Dedifferentiated amniotic fluid mesenchymal stem cell (primary cell): ENCODE measurements at regions not wholly inside any gene's neighbourhood (a gene's known extent, or its start where the extent isn't known, plus 50 kb on each side); places are given as distances from the start of the nearest gene placed in this dataset.
"Not testable (repeated sequence)": the region's sequence is repeated elsewhere in the genome, so short reads cannot be mapped to it uniquely, and the experiment has no call there.

ENCODE experiments used
- DNase-seq: peaks from one replicate; pipeline ENCODE4 v3.0.0-alpha.2; 2016; ENCODE audit errors: extremely low spot score

DNA sequence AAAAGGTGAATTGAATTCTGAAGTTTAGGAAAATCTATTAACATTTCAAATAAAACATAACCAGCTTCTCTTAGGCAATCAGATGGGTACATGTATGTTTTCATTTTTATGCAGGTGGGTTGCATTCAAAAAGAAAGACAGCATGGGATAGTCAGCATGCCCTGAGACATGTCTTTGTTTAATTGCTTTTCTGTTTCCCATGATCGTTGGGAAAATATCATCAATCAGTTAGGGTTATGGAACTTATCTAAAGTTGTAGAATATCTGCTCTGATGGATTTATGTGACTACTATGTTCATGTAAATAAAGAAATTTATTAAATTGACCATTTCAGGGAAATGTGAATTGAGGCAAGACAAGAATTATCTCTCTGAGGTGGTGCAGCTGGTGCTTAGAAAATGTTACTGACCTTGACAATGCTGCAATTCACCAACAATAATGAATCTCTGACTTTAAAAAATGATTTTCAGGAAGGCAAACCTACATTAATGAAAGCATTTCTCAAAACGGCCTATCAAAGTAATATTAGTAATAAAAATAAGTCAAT is 112.7 kb downstream of the RFPL4B start:
- no peak for DNase-seq

DNA sequence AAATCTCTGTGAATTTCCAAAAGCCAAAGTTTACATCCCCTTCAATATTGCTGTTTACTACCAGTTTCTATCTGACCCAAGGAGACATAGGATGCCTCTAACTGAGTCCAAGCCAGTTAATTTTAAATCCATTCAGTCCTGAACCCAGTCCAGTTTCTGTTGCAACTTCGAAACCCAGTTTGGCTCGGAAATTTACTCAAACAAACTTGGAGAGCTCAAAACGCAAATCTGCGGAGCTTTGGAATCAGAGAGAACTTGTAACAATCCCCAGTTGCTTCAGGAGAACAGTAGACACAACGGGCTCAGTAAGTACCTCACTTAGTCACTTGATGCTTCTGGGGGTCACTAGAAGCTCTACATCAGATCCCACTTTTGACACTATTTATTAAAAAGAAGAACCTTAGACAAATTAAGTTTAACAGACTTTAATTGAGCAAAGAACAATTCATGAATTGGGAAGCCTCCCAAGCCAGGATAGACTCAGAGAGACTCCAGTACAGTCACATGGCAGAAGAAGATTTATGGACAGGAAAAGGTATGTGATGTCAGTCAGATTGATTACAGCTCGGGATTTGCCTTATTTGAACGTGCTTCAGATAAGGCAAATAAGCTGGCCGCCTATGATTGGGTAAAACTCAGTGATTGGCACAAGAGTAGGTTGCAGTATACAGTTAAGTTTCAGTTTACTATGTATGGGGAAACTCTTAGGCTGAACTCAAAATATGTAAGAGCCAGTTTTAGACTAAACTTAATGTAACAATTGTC is 118.0 kb downstream of the RFPL4B start:
- no peak for DNase-seq

DNA sequence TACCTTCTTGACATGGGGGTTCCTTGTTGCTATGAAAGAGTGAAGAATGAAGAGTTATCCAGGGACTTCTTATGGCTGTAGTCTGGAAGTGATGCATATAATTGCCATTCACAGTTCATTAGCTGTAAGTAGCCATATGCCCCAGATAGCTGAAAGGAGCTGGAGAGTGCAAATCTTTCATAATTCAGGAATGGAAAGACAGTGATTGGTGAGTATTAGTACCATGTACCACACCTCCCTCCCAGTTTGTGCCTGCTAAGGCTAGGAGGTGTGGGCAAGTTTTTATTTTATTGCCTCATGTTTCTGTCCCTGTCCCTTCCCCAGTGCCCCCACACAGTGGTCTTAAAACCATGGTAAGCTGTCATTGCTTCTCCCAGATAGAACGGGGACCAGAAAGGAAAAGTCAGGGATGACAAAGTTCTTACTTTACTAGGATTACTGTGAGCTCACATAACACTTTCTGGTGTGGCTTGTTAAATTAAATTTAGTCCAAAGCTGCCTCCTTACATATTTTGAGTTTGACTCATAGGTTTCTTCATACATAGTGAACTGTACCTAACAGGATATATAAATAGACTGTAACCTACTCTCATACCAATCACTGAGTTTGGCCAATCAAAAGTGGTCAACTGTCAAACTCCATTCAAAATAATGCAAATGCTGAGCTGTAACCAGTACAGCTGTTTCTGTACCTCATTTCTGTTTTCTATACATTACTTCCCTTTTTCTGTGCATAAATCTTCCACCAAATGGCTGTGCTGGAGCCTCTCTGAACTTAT is 119.4 kb downstream of the RFPL4B start:
- DNase-seq: peak; percentile 45

DNA sequence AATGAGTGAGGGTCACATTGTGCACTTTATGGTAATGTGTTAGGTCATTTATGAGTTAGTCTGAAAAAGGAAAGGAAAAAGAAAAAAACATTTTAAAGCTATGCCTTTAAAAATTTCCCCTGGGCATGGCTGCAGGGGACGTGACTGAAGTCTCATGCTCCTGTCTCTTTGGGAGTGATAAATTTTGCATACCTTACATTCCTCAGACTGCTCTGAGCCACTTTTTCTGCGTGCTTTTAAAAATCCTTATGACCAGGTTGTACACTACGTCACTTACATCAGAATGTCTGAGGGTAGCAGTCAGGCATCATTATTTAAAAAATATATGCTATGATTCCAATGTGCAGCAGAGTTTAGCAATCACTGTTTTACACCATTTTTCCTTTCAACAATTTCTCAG is 121.2 kb downstream of the RFPL4B start:
- peak; percentile 68 for DNase-seq

DNA sequence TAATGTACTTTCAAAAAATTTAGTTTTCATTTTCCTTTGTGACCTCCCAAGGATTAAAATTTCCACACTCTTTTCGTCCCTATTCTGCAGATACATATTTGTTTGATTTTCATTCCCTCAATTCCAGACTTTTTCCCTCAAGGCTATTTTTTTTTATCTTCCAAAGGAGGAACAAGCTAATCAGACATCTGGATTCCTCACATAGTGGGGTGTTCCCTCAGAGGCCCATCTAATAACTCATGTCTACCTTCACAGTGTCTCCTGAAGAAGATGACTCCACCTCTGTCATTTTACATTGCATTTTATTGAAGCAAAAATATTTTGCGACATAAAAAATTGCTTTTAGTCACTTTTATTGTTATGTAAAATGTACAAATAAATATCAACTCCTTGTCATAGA is 122.2 kb downstream of the RFPL4B start:
- no peak for DNase-seq

DNA sequence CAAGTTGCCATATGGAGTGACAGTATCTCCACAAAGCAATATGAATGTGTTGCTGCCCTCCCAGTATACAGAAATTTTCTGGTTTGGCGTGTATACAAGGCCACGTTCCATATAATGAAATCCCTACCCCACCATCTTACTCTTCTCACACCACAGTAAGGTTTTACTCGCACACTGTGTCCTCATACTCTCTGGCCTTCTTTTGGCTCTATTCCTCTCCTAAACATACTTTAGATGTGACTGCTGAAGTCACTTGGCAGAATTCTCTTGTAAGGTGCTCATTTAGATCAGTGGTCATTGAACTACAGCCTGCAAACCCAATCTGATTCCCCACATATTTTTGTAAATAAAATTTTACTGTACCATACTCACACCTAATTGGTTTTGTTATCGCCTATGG is 123.2 kb downstream of the RFPL4B start:
- no peak for DNase-seq

DNA sequence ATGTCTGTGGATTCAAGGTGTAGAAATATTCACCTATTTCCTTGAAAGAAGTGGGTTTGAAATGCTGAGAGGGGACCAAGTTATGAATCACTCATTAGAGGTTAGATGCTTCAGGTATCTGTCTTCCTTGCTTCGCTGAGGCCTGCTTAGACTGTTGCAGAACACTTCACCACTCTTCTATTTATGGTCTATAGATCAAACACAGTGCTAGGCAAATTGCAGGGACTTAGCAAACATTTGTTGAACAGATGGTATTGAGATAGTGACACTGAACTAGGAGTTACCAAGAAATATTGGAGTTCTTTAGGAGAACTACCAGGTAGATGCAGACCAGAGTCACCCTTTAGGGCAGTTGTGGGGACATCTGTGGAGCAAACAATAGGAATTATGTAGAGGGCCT is 123.8 kb downstream of the RFPL4B start:
- no peak for DNase-seq

DNA sequence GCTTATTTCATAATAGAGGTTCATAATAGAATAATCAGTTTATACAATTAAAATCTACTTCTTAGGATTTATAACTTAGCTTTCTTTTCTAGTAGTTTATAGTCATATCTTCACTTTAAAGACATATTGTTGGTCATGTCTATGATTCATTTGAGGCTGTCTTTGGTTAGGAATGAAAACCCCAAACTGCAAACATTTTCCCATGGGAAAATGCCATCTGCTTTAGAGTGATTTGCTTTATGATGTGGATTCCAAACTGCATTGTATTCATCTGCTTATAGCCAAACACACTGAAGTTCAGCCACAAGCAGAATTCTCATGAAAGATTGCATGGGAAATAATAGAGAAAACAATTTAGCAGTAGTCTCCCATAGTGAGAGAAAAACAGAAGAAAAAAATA is 128.0 kb downstream of the RFPL4B start:
- DNase-seq: no peak

DNA sequence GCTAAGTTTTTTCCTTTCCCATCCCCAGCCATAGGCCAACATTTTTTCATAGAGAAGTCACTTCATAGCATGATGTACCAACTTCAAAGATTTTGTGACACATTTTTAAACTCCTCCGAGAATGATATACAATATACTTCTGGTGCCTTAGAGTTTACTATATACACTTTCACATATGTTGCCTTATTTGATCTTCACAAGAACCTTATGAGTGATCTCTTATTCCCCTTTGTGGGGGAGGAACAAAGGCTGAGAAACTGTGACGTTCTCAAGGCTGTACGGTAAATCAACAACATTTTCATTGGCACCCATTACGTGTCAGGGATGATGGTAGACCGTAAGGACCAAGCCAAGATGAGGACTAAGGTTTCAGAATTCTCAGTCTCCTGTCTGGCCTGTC is 130.0 kb downstream of the RFPL4B start:
- no peak for DNase-seq

DNA sequence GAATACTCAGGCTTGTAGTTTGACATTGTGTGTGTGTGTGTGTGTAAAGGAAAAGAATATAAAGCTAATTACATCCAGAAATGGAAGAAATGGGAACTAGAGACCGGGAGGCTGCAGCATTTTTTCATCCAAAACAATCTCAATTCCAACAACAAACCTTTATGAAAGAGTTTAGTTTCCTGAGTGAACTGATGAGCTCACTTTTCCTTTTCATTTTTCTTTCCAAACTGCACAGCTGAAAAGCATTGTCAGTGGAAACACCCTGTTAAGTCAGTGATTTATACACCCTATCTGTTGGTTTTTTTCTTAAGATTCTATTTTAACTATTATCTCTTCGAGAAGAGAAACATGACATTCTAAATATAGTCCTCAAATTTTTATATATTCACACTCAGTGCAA is 130.9 kb downstream of the RFPL4B start:
- DNase-seq: no peak

DNA sequence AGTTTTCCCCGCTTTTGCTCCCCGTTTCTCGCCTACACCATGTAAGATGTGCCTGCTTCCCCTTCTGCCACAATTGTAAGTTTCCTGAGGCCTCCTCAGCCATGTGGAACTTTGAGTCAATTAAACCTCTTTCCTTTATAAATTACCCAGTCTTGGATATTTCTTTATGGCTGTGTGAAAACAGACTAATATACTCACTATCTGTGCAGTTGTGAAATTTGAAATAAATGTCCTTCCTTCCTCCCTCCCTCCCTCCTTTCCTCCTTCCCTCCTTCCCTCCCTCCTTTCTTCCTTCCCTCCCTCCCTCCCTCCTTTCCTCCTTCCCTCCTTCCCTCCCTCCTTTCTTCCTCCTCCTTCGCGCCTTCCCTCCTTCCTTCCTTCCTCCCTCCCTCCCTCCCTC is 132.8 kb downstream of the RFPL4B start:
- DNase-seq: not testable (repeated sequence)

DNA sequence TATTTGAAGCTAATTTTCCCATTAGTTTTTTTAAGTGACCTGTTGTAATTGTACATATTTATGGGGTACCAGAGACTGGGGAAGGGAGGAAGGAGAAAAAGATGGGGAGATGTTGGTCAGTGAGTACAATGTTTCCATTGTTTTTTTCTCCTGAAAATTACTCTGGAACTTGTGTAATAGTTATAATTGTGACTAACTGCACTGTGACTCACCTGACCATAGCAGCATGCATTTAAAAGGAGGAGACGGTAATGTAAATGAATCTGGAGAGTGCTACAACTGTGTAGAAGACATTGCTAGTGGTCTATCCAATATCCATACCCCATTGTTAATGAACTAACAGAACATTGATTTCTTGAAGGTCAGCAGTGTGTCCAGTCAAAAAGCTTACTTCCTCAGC is 133.4 kb downstream of the RFPL4B start:
- no peak for DNase-seq

DNA sequence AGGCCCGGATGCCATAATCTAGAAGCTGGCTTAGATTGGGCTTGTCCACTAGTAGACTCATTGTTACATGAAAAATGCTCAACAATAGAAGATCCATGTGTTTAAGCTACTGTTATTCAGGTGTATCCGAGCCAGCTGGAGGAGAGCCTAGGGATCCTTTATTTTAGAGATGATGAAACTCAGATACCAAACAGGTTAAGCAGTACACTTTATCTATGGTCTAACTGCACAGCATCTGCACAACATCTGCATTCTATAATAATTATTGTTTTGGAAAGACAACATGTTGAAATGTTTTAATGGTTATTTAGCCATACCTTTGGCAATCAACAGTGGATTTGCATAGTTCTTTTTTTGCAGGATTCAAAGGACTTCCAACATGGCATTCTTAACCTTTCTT is 134.1 kb downstream of the RFPL4B start:
- no peak for DNase-seq

DNA sequence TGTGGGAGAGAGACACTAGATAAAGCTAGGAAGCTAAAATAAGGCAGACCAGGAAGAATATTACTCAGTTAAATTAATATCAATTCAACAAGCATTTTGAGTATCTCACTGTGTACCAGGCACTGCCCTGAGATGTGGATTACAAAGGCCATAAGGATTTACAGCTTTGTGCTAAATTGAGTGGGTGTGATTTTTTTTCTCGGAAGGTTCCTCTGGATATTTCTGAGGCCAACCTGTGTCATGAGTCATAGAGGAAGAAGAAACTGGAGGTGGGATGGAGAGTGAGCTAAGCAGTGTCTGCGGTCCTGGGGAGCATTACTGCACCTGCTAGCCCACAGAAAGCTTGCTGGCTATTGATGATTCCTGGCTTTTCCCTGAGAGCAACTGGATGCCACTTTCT is 135.2 kb downstream of the RFPL4B start:
- no peak for DNase-seq

DNA sequence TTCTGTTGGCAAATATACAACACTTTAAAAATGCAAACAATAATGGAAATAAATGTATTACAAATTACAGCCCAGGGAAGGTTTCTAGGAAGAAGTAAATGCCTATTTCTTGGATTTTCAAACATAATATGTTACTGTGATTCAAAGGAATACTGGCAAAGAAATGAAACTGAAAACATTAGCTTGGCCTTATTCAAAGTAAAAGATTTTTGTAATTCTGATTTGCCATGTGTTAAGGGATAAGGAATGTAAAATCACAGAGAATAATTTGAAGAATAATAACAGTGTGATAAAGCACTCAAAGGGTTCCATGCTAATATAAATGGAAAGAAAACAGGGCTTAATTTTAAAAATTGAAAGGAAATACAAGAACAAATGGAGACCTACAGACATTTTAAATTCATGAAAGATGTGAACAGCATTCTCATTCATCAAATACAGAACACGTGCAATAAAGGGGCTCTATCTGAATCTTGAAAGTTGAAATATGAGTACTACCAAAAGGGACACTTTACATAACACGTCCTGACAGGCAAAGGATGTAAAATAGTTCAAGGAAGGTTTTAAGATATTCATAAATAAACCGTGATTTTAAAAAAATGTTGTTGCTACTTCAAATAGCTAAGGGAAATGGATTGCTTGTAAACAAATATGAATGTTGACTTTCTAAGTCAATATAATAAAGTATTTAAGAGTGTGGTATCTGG is 138.1 kb downstream of the RFPL4B start:
- no peak for DNase-seq

DNA sequence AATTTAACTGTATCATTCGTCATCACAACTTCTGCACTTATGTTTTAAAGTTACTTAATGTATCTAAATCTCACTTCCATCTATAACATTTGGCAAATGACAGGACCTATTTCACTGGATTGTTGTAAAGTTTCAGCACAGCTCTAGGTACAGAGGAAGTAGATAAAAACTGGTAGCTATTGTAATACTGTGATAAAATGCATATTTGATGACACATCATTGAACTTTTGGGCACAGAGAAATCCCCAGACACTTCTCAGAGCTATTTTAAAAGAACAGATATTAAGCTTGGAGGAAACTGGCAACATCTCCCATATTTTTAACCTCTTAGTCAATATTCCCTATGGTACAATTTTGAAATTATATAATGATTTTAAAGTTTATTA is 138.7 kb downstream of the RFPL4B start:
- DNase-seq: no peak

DNA sequence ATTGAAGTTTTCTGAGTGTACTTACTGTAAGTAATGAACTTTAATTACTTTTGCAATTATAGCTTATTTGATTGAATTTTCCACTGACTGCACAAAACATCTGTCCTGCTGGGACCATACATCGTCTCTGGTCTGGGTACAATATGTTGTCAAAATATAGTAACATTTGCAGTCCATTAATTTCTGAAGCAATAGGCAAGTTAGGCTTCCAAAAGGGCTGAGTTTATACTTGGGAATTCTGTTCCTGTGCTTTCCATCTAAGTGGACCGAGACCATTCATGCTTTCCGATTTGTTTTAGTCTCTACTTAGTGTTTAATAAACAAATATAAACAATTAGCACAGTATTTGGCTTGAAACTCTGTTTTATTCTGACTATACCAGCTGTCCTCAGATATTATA is 139.3 kb downstream of the RFPL4B start:
- DNase-seq: no peak

DNA sequence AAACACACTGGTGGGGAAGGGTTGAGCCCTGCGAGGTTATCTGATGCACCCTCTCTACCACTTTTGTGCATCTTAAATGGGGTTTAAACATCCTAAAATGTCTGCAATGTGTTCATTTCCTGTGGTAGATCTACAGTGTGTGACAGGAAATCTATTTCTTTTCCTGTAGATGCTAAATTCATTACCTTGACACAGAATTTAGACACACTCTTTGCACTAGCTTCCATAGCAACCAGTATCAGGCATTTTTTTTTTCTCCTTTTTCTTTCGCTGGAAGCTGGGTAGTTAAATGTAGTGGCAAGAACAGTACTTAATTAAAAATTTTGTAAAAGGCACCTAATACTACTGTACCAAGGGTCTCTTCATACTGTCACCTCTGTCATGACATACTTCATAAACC is 141.1 kb downstream of the RFPL4B start:
- no peak for DNase-seq

DNA sequence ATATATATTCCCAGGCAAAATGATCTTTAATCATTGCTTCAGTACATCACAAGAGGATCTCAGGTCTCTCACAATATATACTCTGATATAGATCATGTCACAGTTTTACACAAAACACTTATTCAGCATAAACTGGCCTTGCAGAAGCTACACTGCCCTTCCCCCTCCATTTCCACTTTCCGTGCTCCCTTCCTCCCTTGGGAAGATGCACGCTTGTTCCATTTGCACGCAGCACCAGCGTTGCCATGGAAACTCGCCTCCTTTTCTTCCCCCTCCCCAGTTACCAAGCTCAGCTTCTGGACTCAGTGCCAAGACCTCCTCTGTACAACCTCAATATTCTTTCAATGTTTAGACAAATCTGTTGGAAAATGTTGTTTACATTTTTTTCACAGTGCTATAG is 154.6 kb downstream of the RFPL4B start:
- no peak for DNase-seq

DNA sequence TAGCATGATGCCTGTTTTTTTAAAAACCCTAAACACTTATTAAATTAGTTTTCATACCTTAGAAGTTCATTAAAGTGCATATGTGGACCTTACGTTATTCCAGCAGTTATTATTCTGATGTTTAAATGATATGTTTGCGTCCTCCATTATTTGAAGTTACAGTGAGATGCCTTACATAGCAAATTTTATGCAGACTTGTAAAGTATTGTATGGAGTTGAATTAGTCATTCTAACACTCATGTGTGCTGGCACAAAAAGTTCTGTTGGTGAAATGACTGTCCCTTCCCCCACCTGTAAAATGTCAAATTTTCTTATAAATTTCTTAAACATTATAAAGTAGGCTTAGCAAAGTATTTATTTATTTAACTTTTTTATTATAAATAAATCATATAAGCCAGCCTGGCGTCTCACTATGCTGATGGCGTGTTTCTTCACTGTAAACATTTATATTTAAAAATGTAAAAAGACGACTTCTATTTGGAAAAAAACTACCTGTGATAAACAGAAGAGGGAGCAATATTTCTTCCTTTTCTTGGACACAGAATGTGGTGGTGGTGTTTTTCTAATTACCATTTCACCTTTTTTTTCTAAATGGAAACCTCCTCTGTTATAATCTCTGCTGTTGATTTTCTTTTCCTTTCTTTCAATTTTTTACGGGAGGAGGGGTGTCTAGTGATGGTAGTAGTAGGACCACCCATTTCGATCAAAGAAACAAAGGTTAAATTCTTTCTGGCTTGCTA is 155.4 kb downstream of the RFPL4B start:
- peak; percentile 51 for DNase-seq

DNA sequence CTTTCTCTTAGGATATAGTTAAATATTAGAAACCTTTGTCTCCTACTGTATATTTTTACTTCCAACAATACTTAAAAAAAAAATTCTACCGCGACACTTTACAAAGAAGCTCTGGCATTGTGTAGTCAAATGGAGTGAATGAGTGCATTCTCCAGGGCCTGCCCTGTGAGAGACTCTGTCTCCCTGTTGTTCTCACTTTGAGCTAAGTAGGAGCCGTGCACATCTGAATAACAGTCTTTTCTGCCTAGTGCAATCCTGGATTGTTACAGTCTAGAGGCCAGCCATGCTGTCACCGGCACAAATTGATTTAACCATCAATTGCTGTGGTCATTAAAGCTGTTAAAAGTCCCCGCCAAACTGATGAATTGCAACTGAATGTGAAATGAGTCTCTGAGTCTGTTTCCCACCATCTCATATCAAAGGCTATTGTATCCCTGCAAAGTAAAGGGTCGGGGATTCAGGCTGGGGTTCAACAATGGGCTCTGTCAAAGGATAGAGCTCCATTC is 156.0 kb downstream of the RFPL4B start:
- DNase-seq: no peak

DNA sequence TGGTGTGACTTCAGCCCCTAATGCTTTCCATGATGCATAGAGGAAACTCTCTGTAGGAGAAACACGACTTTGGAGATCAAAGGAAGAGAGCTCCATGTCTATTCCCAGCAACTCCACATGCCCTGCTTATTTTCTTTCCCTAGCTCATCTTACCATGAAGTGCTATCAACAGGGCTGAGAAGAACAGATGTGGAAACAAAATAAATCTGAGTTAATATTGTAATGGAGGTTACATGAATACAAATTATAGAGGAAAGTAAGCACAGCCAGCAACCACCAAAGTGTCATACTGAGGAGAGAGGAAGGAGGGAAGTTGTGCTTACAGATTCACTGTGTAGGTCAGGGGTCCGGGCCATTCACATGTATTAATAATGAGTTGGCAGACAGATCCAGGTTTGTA is 157.5 kb downstream of the RFPL4B start:
- no peak for DNase-seq
